Glutamatergic neuron (in vitro differentiated cells): ENCODE measurements at regions not wholly inside any gene's neighbourhood (a gene's known extent, or its start where the extent isn't known, plus 50 kb on each side); places are given as distances from the start of the nearest gene placed in this dataset.

Experiments
- DNase-seq: peaks from one replicate; pipeline ENCODE4 v3.0.0; 2022
- H3K27ac Mint-ChIP-seq: one replicate; pipeline ENCODE4 v1.8.0; 2020; ENCODE audit warnings: mild to moderate bottlenecking, mixed read lengths, inconsistent platforms; ENCODE audit not compliant: unreplicated experiment
- H3K27me3 Mint-ChIP-seq: one replicate; pipeline ENCODE4 v1.8.0; 2020; ENCODE audit warnings: mild to moderate bottlenecking, moderate library complexity, mixed read lengths, inconsistent platforms; ENCODE audit not compliant: unreplicated experiment
- H3K36me3 Mint-ChIP-seq: one replicate; pipeline ENCODE4 v1.8.0; 2020; ENCODE audit warnings: mild to moderate bottlenecking, mixed read lengths, inconsistent platforms; ENCODE audit not compliant: unreplicated experiment
- H3K4me1 Mint-ChIP-seq: one replicate; pipeline ENCODE4 v1.8.0; 2020; ENCODE audit warnings: mild to moderate bottlenecking, low read depth, mixed read lengths, inconsistent platforms; ENCODE audit not compliant: unreplicated experiment
- H3K4me3 Mint-ChIP-seq: one replicate; pipeline ENCODE4 v1.8.0; 2020; ENCODE audit warnings: mild to moderate bottlenecking, mixed read lengths, inconsistent platforms; ENCODE audit not compliant: unreplicated experiment
- H3K9me3 Mint-ChIP-seq: one replicate; pipeline ENCODE4 v1.8.0; 2020; ENCODE audit warnings: mild to moderate bottlenecking, moderate library complexity, mixed read lengths, inconsistent platforms; ENCODE audit not compliant: unreplicated experiment
- CTCF ChIP-seq: fragments of 200-600 bp; sonication (generic); IDR thresholded peaks from one replicate; pipeline ENCODE4 v1.5.0; 2021; ENCODE audit not compliant: partially characterized antibody, unreplicated experiment

GRCh38 chr10:35890676-35891495 is 248.8 kb upstream of the FZD8 start:
- H3K9me3 Mint-ChIP-seq, result peaks cover 2% of the 10 kb centered on the region
- no peak overlapping the region for H3K27ac Mint-ChIP-seq
- peaks cover 6% of the 10 kb centered on the region for H3K4me1 Mint-ChIP-seq
- TF ChIP-seq CTCF, result no peak
- no peaks in the 10 kb centered on the region for H3K36me3 Mint-ChIP-seq
- no peak for DNase-seq
- no peak overlapping the region for H3K4me3 Mint-ChIP-seq
- no peaks in the 10 kb centered on the region for H3K27me3 Mint-ChIP-seq

DNA sequence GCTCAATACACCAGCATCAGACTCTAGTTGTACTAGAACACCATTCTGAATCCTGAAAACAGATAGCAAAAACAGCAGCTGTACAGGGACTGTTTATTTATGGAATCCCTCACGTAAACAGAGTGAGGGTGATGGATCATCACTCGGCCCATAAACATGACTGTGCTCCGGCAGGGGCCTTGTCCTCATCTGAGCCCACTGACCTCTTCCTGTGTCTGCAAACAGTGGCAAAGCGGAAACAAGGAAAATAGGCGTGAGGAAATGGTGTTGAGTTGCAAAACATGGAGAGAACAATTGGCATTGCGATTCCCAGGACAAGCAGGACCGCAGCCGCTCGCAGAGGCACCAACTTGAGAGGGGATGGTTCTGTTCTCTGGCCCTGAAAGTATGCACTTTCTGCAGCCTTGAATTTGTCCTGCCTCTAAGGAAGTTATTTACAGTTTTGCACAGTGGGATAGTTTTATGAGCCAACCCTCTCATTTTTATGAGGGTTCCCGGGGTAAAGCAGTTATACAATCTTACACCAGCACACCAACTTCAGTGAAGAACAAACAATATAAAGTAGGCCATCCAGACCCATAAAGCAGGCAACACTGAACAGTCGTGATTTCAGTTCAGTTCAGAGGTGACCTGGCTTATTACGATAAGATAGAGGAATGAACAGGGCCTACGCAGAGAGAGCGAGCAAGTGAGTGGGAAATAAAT is 248.0 kb upstream of the FZD8 start:
- no peak for TF ChIP-seq CTCF
- H3K27me3 Mint-ChIP-seq, result no peaks in the 10 kb centered on the region
- peaks cover 2% of the 10 kb centered on the region for H3K9me3 Mint-ChIP-seq
- DNase-seq, result no peak
- no peaks in the 10 kb centered on the region for H3K36me3 Mint-ChIP-seq
- no peak overlapping the region for H3K4me3 Mint-ChIP-seq
- no peak overlapping the region for H3K27ac Mint-ChIP-seq
- H3K4me1 Mint-ChIP-seq, result peaks cover 6% of the 10 kb centered on the region

- Mint-ChIP-seq H3K27me3 (no peaks in the 10 kb centered on the region), H3K4me1 (peaks cover 6% of the 10 kb centered on the region), H3K27ac (no peak overlapping the region), H3K4me3 (no peak overlapping the region), H3K36me3 (no peaks in the 10 kb centered on the region), H3K9me3 (no peaks in the 10 kb centered on the region)
- DNase-seq, result no peak
- no peak for TF ChIP-seq CTCF
These were observed 247.1 kb upstream of the FZD8 start for GRCh38 chr10:35889226-35889625.

GRCh38 chr10:35888400-35888799 is 246.3 kb upstream of the FZD8 start:
- Mint-ChIP-seq H3K27ac (no peak overlapping the region), H3K27me3 (no peaks in the 10 kb centered on the region), H3K4me1 (peaks cover 8% of the 10 kb centered on the region), H3K9me3 (no peaks in the 10 kb centered on the region), H3K4me3 (no peak overlapping the region), H3K36me3 (no peaks in the 10 kb centered on the region)
- no peak for TF ChIP-seq CTCF
- DNase-seq, result no peak

GRCh38 chr10:35887685-35888084 is 245.6 kb upstream of the FZD8 start:
- no peak for TF ChIP-seq CTCF
- H3K27ac Mint-ChIP-seq, result no peak overlapping the region
- H3K9me3 Mint-ChIP-seq, result peaks cover 3% of the 10 kb centered on the region
- H3K36me3 Mint-ChIP-seq, result no peaks in the 10 kb centered on the region
- no peak overlapping the region for H3K4me3 Mint-ChIP-seq
- peaks cover 14% of the 10 kb centered on the region for H3K4me1 Mint-ChIP-seq
- no peak for DNase-seq
- no peaks in the 10 kb centered on the region for H3K27me3 Mint-ChIP-seq
